OCI-LY7 (cell line): ENCODE measurements at regions not wholly inside any gene's neighbourhood (a gene's known extent, or its start where the extent isn't known, plus 50 kb on each side); places are given as distances from the start of the nearest gene placed in this dataset.

Source experiments
- BruUV-seq: library from RNA; stranded (reverse); fragments of 400-500 nt; replicated peaks from 2 replicates; lab custom pipeline; 2021; lab: Mats Ljungman, UMichigan
- CTCF ChIA-PET: fragments of 300-600 bp; sonication (Branson Sonifier 250); formaldehyde crosslinking; loops from one replicate; lab custom pipeline; 2022; ENCODE audit warnings: antibody characterized with exemption; ENCODE audit not compliant: unreplicated experiment; lab: Charles Lee
- POLR2A ChIA-PET: fragments of 300-600 bp; sonication (Branson Sonifier 250); formaldehyde crosslinking; loops from one replicate; lab custom pipeline; 2022; ENCODE audit warnings: antibody characterized with exemption; lab: Charles Lee
- DNase-seq: peaks from one replicate; pipeline ENCODE4 v3.0.0-alpha.2; 2015; ENCODE audit warnings: low spot score
- H2AFZ ChIP-seq: fragments of 200-600 bp; sonication (generic), shearing (Covaris generic); 2 replicates; pipeline ENCODE4 v1.6.1; 2014; ENCODE audit warnings: mild to moderate bottlenecking, antibody characterized with exemption, low read length, moderate library complexity
- H3K27ac ChIP-seq: fragments of 200-600 bp; sonication (generic); 2 replicates; pipeline ENCODE4 v1.5.1; 2014; ENCODE audit warnings: mixed run types, low read depth, mild to moderate bottlenecking, moderate library complexity, low read length, inconsistent platforms; ENCODE audit not compliant: poor library complexity, severe bottlenecking
- H3K36me3 ChIP-seq: fragments of 200-600 bp; sonication (generic); 2 replicates; pipeline ENCODE4 v1.6.1; 2014; ENCODE audit warnings: mild to moderate bottlenecking, antibody characterized with exemption, low read length, moderate library complexity, mixed read lengths; ENCODE audit not compliant: insufficient read depth
- H3K4me1 ChIP-seq: fragments of 200-600 bp; sonication (generic); 2 replicates; pipeline ENCODE4 v1.5.1; 2014; ENCODE audit warnings: mild to moderate bottlenecking, low read length; ENCODE audit not compliant: insufficient read depth, poor library complexity, severe bottlenecking
- H3K4me2 ChIP-seq: fragments of 200-600 bp; sonication (generic); 2 replicates; pipeline ENCODE4 v1.6.1; 2014; ENCODE audit warnings: mild to moderate bottlenecking, low read length
- H3K4me3 ChIP-seq: fragments of 200-600 bp; sonication (generic); 2 replicates; pipeline ENCODE4 v1.5.1; 2014; ENCODE audit warnings: mild to moderate bottlenecking, low read depth, low read length; ENCODE audit not compliant: poor library complexity, severe bottlenecking
- H3K79me2 ChIP-seq: fragments of 200-600 bp; sonication (generic); 2 replicates; pipeline ENCODE4 v1.6.1; 2016; ENCODE audit warnings: low read depth, mild to moderate bottlenecking, low read length, moderate library complexity, mixed read lengths; ENCODE audit not compliant: insufficient read depth
- H3K9me2 ChIP-seq: fragments of 200-600 bp; sonication (generic); 2 replicates; pipeline ENCODE4 v1.6.1; 2016; ENCODE audit warnings: mild to moderate bottlenecking, low read length, mixed read lengths; ENCODE audit not compliant: insufficient read depth
- H3K9me3 ChIP-seq: fragments of 200-600 bp; sonication (generic); 2 replicates; pipeline ENCODE4 v1.6.1; 2014; ENCODE audit warnings: mild to moderate bottlenecking, mixed run types, low read length, mixed read lengths
- H4K20me1 ChIP-seq: fragments of 200-600 bp; sonication (generic); 2 replicates; pipeline ENCODE4 v1.6.1; 2014; ENCODE audit warnings: mild to moderate bottlenecking, antibody characterized with exemption, low read length, moderate library complexity, mixed read lengths; ENCODE audit not compliant: insufficient read depth
- CTCF ChIP-seq: fragments of 200-600 bp; sonication (generic); conservative IDR thresholded peaks from 2 replicates; pipeline ENCODE4 v1.5.1; 2014; ENCODE audit warnings: mild to moderate bottlenecking, antibody characterized with exemption, low read length, moderate library complexity, mixed read lengths
- EZH2phosphoT487 ChIP-seq: fragments of 200-600 bp; sonication (generic); IDR thresholded peaks from 2 replicates; pipeline ENCODE4 v1.6.1; 2018; ENCODE audit warnings: low read depth, borderline replicate concordance, mild to moderate bottlenecking, mixed run types, antibody characterized with exemption, low read length, moderate library complexity, mixed read lengths
- intact Hi-C: fragments of 100-400 bp; cut with micrococcal nuclease; formaldehyde crosslinking; loops from one replicate; pipeline ENCODE4 v1.10.0; 2022; ENCODE audit not compliant: unreplicated experiment

DNA sequence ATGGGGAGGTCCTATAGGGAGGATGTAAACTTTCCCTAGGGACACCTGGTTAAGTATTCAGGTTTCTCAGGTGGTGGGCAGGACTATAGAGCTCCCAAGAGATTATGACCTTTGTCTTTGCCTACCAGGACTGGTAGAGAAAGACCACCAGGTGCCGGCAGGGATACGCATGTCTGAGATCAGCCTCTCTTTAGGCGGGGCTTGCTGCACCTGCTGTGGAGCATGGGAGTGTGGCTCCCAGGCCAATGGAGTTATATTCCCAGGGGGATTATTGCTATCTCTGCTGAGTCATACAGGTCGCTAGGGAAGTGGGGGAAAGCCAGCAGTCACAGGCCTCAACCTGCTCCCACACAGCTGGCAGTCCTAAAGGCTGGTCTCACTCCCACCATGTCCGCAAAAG is 280.5 kb upstream of the MMS22L start:
- Histone ChIP-seq H3K9me2 (no peaks in the 10 kb centered on the region), H2AFZ (no peak overlapping the region), H3K36me3 (no peaks in the 10 kb centered on the region), H3K4me1 (no peaks in the 10 kb centered on the region), H3K9me3 (no peaks in the 10 kb centered on the region), H3K27ac (no peak overlapping the region), H4K20me1 (no peaks in the 10 kb centered on the region), H3K79me2 (no peaks in the 10 kb centered on the region), H3K4me3 (no peak overlapping the region), H3K4me2 (no peak overlapping the region)
- ChIA-PET POLR2A (interaction anchor here (1.3 kb wide), 1 partner anchor 12 kb away, joined by 3 read pairs; no protein-coding TSS in a partner anchor), CTCF (no interaction called here)
- DNase-seq = no peak
- no TSS peak for BruUV-seq
- intact Hi-C loops = no loop called here
- no peak for TF ChIP-seq EZH2phosphoT487
- TF ChIP-seq CTCF = no peak

- Histone ChIP-seq H3K4me2 (no peak overlapping the region), H3K27ac (no peak overlapping the region), H2AFZ (no peak overlapping the region), H3K79me2 (no peaks in the 10 kb centered on the region), H4K20me1 (no peaks in the 10 kb centered on the region), H3K9me2 (no peaks in the 10 kb centered on the region), H3K4me1 (no peaks in the 10 kb centered on the region), H3K4me3 (no peak overlapping the region), H3K36me3 (no peaks in the 10 kb centered on the region), H3K9me3 (no peaks in the 10 kb centered on the region)
- intact Hi-C loops = no loop called here
- no peak for TF ChIP-seq EZH2phosphoT487
- TF ChIP-seq CTCF = no peak
- no TSS peak for BruUV-seq
- ChIA-PET CTCF (no interaction called here), POLR2A (no interaction called here)
- no peak for DNase-seq
These were observed 289.9 kb upstream of the MMS22L start for GRCh38 chr6:97572943-97573342.

GRCh38 chr6:97586344-97586743 is 303.3 kb upstream of the MMS22L start:
- no peaks in the 10 kb centered on the region for H3K79me2 ChIP-seq
- H3K4me3 ChIP-seq = no peak overlapping the region
- BruUV-seq = no TSS peak
- H3K27ac ChIP-seq = no peak overlapping the region
- intact Hi-C loops = no loop called here
- ChIA-PET POLR2A (no interaction called here), CTCF (no interaction called here)
- TF ChIP-seq CTCF (0 out of 2 replicates have a peak, but pooled peaks have one; percentile 33), EZH2phosphoT487 (no peak)
- H3K36me3 ChIP-seq = no peaks in the 10 kb centered on the region
- H3K9me2 ChIP-seq = no peaks in the 10 kb centered on the region
- no peaks in the 10 kb centered on the region for H4K20me1 ChIP-seq
- H3K4me2 ChIP-seq = no peak overlapping the region
- H3K9me3 ChIP-seq = no peaks in the 10 kb centered on the region
- no peak overlapping the region for H2AFZ ChIP-seq
- no peaks in the 10 kb centered on the region for H3K4me1 ChIP-seq
- no peak for DNase-seq
